ENCODE measurements at regions not wholly inside any gene's neighbourhood (a gene's known extent, or its start where the extent isn't known, plus 50 kb on each side); places are given as distances from the start of the nearest gene placed in this dataset.

GRCh38 chr2:14928056-14928455, 295.5 kb downstream of the LRATD1 start:
- no peak overlapping the region for H3K27ac ChIP-seq (ENCODE audit: low read depth in 1 of 2, low read length in 1 of 2)

GRCh38 chr2:14930441-14930840, 297.9 kb downstream of the LRATD1 start:
- no peaks in the 10 kb centered on the region for H3K27me3 ChIP-seq (ENCODE audit: control insufficient read depth in 3 of 3, insufficient read depth in 3 of 3, low read length in 2 of 3)
- H3K9me3 ChIP-seq (ENCODE audit: control insufficient read depth in 4 of 4, insufficient read depth in 3 of 4, low read length in 3 of 4) = no peaks in the 10 kb centered on the region
- H3K27ac ChIP-seq (ENCODE audit: low read depth in 1 of 2, low read length in 1 of 2) = no peak overlapping the region
- no peak overlapping the region for H3K9ac ChIP-seq (ENCODE audit: insufficient read depth in 1 of 2, low read length in 2 of 2)
- DNase-seq (no peak), ATAC-seq (ENCODE audit: insufficient read depth, low FRiP score) (no peak)
- no peaks in the 10 kb centered on the region for H3K4me1 ChIP-seq (ENCODE audit: control insufficient read depth in 5 of 5, insufficient read depth in 5 of 5, low read length in 5 of 5)
- no peak overlapping the region for H3K4me3 ChIP-seq
- H3K36me3 ChIP-seq (ENCODE audit: control insufficient read depth in 4 of 4, insufficient read depth in 4 of 4, low read length in 4 of 4) = no peaks in the 10 kb centered on the region
- 96 to 98% methylated on average over 2 of the region's 2 CpGs for WGBS, 2 donors
- TF ChIP-seq CTCF (IDR thresholded peaks at IDR 0.05; ENCODE audit: control extremely low read depth, extremely low read depth) = no peak

More at GRCh38 chr2:14928056-14928455, 295.5 kb downstream of the LRATD1 start:
- no peaks in the 10 kb centered on the region for H3K36me3 ChIP-seq (ENCODE audit: control insufficient read depth in 4 of 4, insufficient read depth in 4 of 4, low read length in 4 of 4)
- no peaks in the 10 kb centered on the region for H3K27me3 ChIP-seq (ENCODE audit: control insufficient read depth in 3 of 3, insufficient read depth in 3 of 3, low read length in 2 of 3)
- H3K4me1 ChIP-seq (ENCODE audit: control insufficient read depth in 5 of 5, insufficient read depth in 5 of 5, low read length in 5 of 5) = no peaks in the 10 kb centered on the region
- TF ChIP-seq CTCF (IDR thresholded peaks at IDR 0.05; ENCODE audit: control extremely low read depth, extremely low read depth) = no peak
- H3K9ac ChIP-seq (ENCODE audit: insufficient read depth in 1 of 2, low read length in 2 of 2) = no peak overlapping the region
- WGBS, 2 donors = 68 to 82% methylated on average over 1 of the region's 1 CpG
- no peak for DNase-seq
- no peak overlapping the region for H3K4me3 ChIP-seq
- H3K9me3 ChIP-seq (ENCODE audit: control insufficient read depth in 4 of 4, insufficient read depth in 3 of 4, low read length in 3 of 4) = no peaks in the 10 kb centered on the region
- ATAC-seq (ENCODE audit: insufficient read depth, low FRiP score) = no peak

GRCh38 chr2:14932285-14932684, 299.8 kb downstream of the LRATD1 start:
- Histone ChIP-seq H3K4me3 (no peak overlapping the region), H3K9ac (ENCODE audit: insufficient read depth in 1 of 2, low read length in 2 of 2) (no peak overlapping the region), H3K27ac (ENCODE audit: low read depth in 1 of 2, low read length in 1 of 2) (no peak overlapping the region), H3K9me3 (ENCODE audit: control insufficient read depth in 4 of 4, insufficient read depth in 3 of 4, low read length in 3 of 4) (peaks cover 0 to 3% (median under 1%) of the 10 kb centered on the region in 4 donors), H3K27me3 (ENCODE audit: control insufficient read depth in 3 of 3, insufficient read depth in 3 of 3, low read length in 2 of 3) (no peaks in the 10 kb centered on the region), H3K4me1 (ENCODE audit: control insufficient read depth in 5 of 5, insufficient read depth in 5 of 5, low read length in 5 of 5) (no peaks in the 10 kb centered on the region), H3K36me3 (ENCODE audit: control insufficient read depth in 4 of 4, insufficient read depth in 4 of 4, low read length in 4 of 4) (no peaks in the 10 kb centered on the region)
- no peak for TF ChIP-seq CTCF (IDR thresholded peaks at IDR 0.05; ENCODE audit: control extremely low read depth, extremely low read depth)
- ATAC-seq (ENCODE audit: insufficient read depth, low FRiP score) (no peak), DNase-seq (no peak)

GRCh38 chr2:14933753-14934152, 301.2 kb downstream of the LRATD1 start:
- no peaks in the 10 kb centered on the region for H3K4me1 ChIP-seq (ENCODE audit: control insufficient read depth in 5 of 5, insufficient read depth in 5 of 5, low read length in 5 of 5)
- DNase-seq = no peak
- no peaks in the 10 kb centered on the region for H3K36me3 ChIP-seq (ENCODE audit: control insufficient read depth in 4 of 4, insufficient read depth in 4 of 4, low read length in 4 of 4)
- H3K27me3 ChIP-seq (ENCODE audit: control insufficient read depth in 3 of 3, insufficient read depth in 3 of 3, low read length in 2 of 3) = no peaks in the 10 kb centered on the region
- peaks cover 0 to 5% (median 3%) of the 10 kb centered on the region in 4 donors for H3K9me3 ChIP-seq (ENCODE audit: control insufficient read depth in 4 of 4, insufficient read depth in 3 of 4, low read length in 3 of 4)
- ATAC-seq (ENCODE audit: insufficient read depth, low FRiP score) = no peak
- H3K9ac ChIP-seq (ENCODE audit: insufficient read depth in 1 of 2, low read length in 2 of 2) = no peak overlapping the region
- H3K27ac ChIP-seq (ENCODE audit: low read depth in 1 of 2, low read length in 1 of 2) = no peak overlapping the region
- H3K4me3 ChIP-seq = no peak overlapping the region
- no peak for TF ChIP-seq CTCF (IDR thresholded peaks at IDR 0.05; ENCODE audit: control extremely low read depth, extremely low read depth)

Measured in lung (tissue), 11 donors.